ENCODE measurements at regions not wholly inside any gene's neighbourhood (a gene's known extent, or its start where the extent isn't known, plus 50 kb on each side); places are given as distances from the start of the nearest gene placed in this dataset.

GRCh38 chr18:11553098-11553940, 56.1 kb upstream of the SLC35G4 start:
- peak; percentile 78 for DNase-seq

GRCh38 chr18:11548916-11549551, 60.4 kb upstream of the SLC35G4 start:
- no peak for DNase-seq

GRCh38 chr18:11548396-11548795, 61.0 kb upstream of the SLC35G4 start:
- no peak for DNase-seq

- no peak for DNase-seq
Observed at GRCh38 chr18:11544060-11544633, 65.2 kb upstream of the SLC35G4 start.

- DNase-seq, result peak; percentile 15
Observed at GRCh38 chr18:11541179-11541578, 68.2 kb upstream of the SLC35G4 start.

GRCh38 chr18:11533942-11534496, 75.4 kb upstream of the SLC35G4 start:
- no peak for DNase-seq

GRCh38 chr18:11533513-11533890, 75.9 kb upstream of the SLC35G4 start:
- DNase-seq, result no peak

GRCh38 chr18:11532758-11533512, 76.5 kb upstream of the SLC35G4 start:
- no peak for DNase-seq

GRCh38 chr18:11529081-11529480, 80.3 kb upstream of the SLC35G4 start:
- DNase-seq, result no peak

- DNase-seq, result no peak
Observed at GRCh38 chr18:11526675-11527074, 82.7 kb upstream of the SLC35G4 start.

GRCh38 chr18:11523804-11524203, 85.6 kb upstream of the SLC35G4 start:
- DNase-seq, result no peak

- DNase-seq, result no peak
Observed at GRCh38 chr18:11522992-11523391, 86.4 kb upstream of the SLC35G4 start.

- DNase-seq, result no peak
Observed at GRCh38 chr18:11521853-11522252, 87.5 kb upstream of the SLC35G4 start.

- no peak for DNase-seq
Observed at GRCh38 chr18:11520536-11520935, 88.9 kb upstream of the SLC35G4 start.

GRCh38 chr18:11518788-11519685, 90.4 kb upstream of the SLC35G4 start:
- peak; percentile 64 for DNase-seq

- peak; percentile 61 for DNase-seq
Observed at GRCh38 chr18:11517704-11518103, 91.7 kb upstream of the SLC35G4 start.

- peak; percentile 11 for DNase-seq
Observed at GRCh38 chr18:11516751-11517503, 92.5 kb upstream of the SLC35G4 start.

- no peak for DNase-seq
Observed at GRCh38 chr18:11514267-11514666, 95.1 kb upstream of the SLC35G4 start.

- DNase-seq, result no peak
Observed at GRCh38 chr18:11512096-11513025, 97.0 kb upstream of the SLC35G4 start.
